Stomach (tissue), 4 donors: ENCODE measurements at regions not wholly inside any gene's neighbourhood (a gene's known extent, or its start where the extent isn't known, plus 50 kb on each side); places are given as distances from the start of the nearest gene placed in this dataset.

ENCODE experiments used
- POLR2A ChIP-seq, 4 donors: fragments of 450-650 bp; IDR thresholded peaks; one replicate each; pipeline ENCODE4 v1.6.1; 2016; ENCODE audit warnings: antibody characterized with exemption in 4 of 4, control low read depth in 2 of 4, mild to moderate bottlenecking in 1 of 4, moderate library complexity in 1 of 4
- TF ChIP-seq, protein P1 (sequence below), 7 experiments: fragments of 450-650 bp in 4 of 7; fragments of 200-600 bp in 3 of 7; sonication (generic) in 3 of 7; IDR thresholded peaks; one replicate each; pipeline ENCODE4 v1.5.1; 2016 to 2019; ENCODE audit warnings: antibody characterized with exemption in 7 of 7, control low read depth in 2 of 7, mild to moderate bottlenecking in 1 of 7

DNA sequence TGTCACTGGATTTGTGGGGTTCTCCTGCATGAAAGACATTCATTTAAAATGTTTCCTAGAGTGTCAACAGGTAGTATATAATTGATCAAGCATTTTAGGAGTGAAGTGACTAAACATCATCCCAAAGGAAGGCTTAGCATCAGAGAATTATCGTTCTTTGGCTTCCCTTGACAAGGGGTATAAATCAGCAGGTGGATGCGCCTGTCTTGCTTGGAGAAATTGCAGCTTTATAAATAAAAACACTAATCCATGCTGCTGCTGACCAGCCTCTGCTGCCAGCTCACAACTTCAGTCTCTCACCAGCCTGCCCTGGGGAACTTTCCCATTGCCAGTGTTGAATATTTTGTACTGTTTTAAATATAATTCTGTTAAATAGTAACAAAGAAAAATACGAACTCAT lies 1184.7 kb upstream of the TENM4 start:
- TF ChIP-seq POLR2A (IDR thresholded peaks at IDR 0.05): no peak
- TF ChIP-seq, protein P1, sequence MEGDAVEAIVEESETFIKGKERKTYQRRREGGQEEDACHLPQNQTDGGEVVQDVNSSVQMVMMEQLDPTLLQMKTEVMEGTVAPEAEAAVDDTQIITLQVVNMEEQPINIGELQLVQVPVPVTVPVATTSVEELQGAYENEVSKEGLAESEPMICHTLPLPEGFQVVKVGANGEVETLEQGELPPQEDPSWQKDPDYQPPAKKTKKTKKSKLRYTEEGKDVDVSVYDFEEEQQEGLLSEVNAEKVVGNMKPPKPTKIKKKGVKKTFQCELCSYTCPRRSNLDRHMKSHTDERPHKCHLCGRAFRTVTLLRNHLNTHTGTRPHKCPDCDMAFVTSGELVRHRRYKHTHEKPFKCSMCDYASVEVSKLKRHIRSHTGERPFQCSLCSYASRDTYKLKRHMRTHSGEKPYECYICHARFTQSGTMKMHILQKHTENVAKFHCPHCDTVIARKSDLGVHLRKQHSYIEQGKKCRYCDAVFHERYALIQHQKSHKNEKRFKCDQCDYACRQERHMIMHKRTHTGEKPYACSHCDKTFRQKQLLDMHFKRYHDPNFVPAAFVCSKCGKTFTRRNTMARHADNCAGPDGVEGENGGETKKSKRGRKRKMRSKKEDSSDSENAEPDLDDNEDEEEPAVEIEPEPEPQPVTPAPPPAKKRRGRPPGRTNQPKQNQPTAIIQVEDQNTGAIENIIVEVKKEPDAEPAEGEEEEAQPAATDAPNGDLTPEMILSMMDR (IDR thresholded peaks at IDR 0.05): no peak
